ENCODE measurements at regions not wholly inside any gene's neighbourhood (a gene's known extent, or its start where the extent isn't known, plus 50 kb on each side); places are given as distances from the start of the nearest gene placed in this dataset.
"Not testable (repeated sequence)": the region's sequence is repeated elsewhere in the genome, so short reads cannot be mapped to it uniquely, and the experiment has no call there.

GRCh38 chr14:106618471-106618951 lies 1092.1 kb downstream of the TMEM121 start:
- DNase-seq (ENCODE audit: low spot score) = not testable (repeated sequence)

DNA sequence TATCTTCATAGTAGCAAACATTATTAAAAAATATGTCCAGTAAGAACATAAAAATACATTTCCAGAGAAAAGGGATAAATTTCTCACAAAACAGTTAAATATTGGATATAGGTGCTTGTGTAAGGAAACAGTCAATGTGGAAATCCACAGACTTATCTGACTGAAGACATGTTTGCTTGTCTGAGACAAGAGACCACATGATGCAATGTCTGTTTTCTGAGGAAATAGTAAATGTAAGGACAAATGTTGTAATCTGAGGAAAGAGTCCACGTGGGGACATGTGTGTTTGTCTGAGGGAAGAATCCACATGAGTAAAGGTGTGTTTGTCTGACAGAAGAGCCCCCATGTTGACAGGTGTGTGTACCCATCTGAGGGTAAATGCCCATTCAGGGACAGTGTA lies 1093.2 kb downstream of the TMEM121 start:
- no peak for DNase-seq (ENCODE audit: low spot score)

DNA sequence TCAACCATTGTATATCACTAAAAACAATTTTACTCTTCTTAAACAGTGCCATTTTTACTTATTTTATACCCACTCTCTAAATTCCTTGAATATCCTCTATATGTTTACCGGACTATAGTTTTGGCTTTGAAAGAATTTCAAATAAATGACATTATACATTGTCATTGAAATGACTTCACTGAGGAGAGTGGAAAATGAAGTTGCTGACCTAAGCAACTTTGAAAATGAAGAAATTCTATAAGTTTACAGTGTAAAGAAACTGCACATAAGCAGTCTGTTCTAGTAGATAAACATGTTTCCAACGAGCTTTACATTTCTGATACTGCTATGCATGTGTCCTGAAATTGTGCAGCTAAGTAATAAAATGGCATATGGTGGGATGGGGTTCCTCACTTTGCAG lies 1094.0 kb downstream of the TMEM121 start:
- no peak for DNase-seq (ENCODE audit: low spot score)

DNA sequence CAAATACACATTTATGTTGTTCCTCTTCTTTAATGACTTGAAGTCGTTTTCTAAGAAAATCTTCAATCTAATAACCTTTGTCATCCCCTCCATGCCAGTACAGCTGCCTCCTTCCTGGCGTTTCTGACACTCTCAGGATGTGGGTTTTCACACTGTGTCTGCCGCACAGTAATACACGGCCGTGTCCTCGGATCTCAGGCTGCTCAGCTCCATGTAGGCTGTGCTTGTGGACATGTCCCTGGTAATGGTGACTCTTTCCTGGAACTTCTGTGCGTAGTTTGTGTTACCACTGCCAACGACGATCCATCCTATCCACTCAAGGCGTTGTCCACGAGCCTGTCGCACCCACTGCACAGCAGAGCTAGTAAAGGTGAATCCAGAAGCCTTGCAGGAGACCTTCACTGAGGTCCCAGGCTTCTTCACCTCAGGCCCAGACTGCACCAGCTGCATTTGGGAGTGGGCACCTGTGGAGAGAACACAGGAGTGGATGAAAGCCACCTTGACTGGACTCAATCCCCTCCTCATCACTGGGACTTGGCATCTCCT lies 1095.9 kb downstream of the TMEM121 start:
- DNase-seq (ENCODE audit: low spot score) = no peak

DNA sequence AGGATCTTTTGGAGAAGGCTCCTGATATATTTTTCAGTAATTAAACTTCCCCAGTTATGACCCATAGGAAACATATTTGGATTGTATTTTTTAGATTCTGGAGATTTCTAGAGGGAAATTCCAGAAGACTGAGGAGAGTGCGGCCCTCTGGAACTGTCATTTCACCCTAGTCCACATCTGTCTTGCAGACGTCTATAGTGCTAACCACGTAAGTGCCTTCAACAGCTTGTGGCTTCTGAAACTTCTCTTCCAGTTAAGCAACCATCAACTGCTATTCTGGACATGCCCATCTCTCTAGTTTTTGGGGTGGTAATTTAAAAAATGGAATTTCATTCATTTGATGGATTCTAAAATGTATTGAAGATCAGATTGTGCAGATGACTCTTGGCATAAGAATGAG lies 1098.8 kb downstream of the TMEM121 start:
- no peak for DNase-seq (ENCODE audit: low spot score)

DNA sequence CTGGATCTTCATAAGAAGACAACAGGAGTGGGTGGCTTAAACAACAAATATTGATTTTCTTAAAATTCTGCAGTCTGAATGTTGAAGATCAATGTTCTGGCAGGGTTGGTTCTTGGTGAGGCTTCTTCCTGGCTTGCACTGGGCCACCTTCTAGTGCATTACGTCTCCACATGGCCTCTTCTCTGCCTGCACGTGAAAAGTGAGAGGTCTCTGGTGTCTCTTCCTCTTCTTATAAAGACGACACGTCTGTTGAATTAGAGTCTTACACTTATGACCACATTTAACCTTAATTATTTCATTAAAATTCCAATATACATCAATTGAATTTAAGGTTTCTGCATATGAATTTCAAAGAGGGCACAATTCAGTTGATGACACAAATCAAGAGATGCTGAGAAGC lies 1100.1 kb downstream of the TMEM121 start:
- DNase-seq (ENCODE audit: low spot score) = not testable (repeated sequence)

DNA sequence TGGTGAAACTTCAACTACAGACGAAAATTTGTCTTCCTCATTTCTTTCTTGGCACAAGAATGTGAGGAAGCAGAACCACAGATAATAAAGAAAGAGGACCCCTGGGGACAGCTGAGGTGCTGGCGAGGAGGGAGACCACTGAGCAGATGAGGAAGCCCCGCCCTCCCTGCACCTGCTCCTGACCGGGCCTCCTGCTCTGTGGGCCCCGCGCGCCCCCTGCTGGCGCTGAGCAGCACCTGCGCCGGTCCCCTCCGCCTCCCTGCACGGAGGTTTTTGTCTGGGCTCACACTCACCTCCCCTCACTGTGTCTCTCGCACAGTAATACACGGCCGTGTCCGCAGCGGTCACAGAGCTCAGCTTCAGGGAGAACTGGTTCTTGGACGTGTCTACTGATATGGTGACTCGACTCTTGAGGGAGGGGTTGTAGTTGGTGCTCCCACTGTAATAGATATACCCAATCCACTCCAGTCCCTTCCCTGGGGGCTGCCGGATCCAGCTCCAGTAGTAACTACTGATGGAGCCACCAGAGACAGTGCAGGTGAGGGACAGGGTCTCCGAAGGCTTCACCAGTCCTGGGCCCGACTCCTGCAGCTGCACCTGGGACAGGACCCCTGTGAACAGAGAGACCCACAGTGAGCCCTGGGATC lies 1100.7 kb downstream of the TMEM121 start:
- not testable (repeated sequence) for DNase-seq (ENCODE audit: low spot score)

GRCh38 chr14:106631879-106632278 lies 1105.5 kb downstream of the TMEM121 start:
- DNase-seq (ENCODE audit: low spot score) = no peak

- no peak for DNase-seq (ENCODE audit: low spot score)
These were observed 1107.3 kb downstream of the TMEM121 start for GRCh38 chr14:106633721-106634120.

GRCh38 chr14:106635569-106635968 lies 1109.2 kb downstream of the TMEM121 start:
- DNase-seq (ENCODE audit: low spot score) = no peak

DNA sequence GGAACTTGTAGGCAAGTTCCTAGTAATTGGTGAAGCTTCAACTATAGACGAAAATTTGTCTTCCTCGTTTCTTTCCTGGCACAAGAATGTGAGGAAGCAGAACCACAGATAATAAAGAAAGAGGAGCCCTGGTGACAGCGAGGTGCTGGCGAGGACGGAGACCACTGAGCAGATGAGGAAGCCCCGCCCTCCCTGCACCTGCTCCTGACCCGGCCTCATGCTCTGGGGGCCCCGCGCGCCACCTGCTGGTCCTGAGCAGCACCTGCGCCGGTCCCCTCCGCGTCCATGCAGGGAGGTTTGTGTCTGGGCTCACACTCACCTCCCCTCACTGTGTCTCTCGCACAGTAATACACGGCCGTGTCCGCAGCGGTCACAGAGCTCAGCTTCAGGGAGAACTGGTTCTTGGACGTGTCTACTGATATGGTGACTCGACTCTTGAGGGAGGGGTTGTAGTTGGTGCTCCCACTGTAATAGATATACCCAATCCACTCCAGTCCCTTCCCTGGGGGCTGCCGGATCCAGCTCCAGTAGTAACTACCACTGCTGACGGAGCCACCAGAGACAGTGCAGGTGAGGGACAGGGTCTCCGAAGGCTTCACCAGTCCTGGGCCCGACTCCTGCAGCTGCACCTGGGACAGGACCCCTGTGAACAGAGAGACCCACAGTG lies 1112.5 kb downstream of the TMEM121 start:
- not testable (repeated sequence) for DNase-seq (ENCODE audit: low spot score)

- no peak for DNase-seq (ENCODE audit: low spot score)
These were observed 1115.7 kb downstream of the TMEM121 start for GRCh38 chr14:106642090-106642489.

DNA sequence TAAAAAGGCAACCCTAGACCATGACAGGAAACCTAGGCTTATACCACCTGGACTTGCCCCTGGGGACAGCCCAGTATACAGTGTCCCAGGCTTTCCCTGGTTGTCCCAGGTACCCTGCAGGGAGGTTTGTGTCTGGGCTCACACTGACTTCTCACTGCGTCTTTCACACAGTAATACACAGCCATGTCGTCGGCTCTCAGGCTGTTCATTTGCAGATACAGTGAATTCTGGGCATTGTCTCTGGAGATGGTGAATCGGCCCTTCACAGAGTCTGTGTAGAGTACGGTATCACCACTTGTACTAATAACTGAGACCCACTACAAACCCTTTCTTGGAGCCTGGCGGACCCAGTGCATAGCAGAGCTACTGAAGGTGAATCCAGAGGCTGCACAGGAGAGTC lies 1116.6 kb downstream of the TMEM121 start:
- not testable (repeated sequence) for DNase-seq (ENCODE audit: low spot score)

GRCh38 chr14:106648874-106649273 lies 1122.5 kb downstream of the TMEM121 start:
- DNase-seq (ENCODE audit: low spot score) = not testable (repeated sequence)

DNA sequence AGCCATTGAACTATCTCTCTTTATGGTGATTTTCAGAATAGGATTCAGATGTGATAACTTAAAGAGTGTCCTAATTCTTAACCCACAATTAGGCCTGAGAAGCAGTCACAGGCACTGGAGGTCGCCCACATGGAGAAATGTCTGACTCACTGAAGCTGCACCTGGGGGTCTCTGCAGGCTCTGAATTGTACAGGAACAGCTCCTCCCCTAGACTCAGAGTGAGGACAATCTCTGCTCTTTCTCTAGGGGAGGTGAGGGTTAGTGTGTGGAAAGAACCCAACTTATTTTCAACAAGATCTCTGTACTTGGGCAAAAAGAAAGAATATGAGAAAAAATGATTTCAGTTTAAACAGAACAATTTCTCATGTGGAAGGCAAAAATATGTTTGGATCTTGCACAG lies 1124.6 kb downstream of the TMEM121 start:
- DNase-seq (ENCODE audit: low spot score) = no peak

GRCh38 chr14:106652494-106652893 lies 1126.1 kb downstream of the TMEM121 start:
- DNase-seq (ENCODE audit: low spot score) = no peak

- DNase-seq (ENCODE audit: low spot score) = no peak
These were observed 1131.1 kb downstream of the TMEM121 start for GRCh38 chr14:106657460-106657859.

GRCh38 chr14:106658066-106658860 lies 1131.9 kb downstream of the TMEM121 start:
- DNase-seq (ENCODE audit: low spot score) = not testable (repeated sequence)

DNA sequence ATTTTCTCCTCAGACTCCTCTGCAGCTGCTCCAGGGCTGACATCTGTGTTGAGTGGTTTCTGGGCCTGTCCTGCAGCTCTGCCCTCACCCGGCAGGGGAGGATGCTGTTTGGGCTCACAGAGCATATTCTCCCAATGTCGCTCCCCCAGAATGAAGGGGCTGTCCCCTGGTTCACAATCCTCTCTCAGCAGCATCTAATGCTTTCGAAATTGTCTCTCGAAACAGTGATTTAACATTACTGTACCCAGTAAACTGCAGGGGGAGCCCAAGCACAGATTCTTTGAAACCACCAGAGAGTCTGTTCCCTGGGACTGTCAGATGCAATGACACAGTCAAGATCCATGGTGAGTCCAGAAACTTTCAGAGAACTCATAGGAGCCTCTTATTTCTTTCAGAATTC lies 1135.2 kb downstream of the TMEM121 start:
- DNase-seq (ENCODE audit: low spot score) = not testable (repeated sequence)

DNA sequence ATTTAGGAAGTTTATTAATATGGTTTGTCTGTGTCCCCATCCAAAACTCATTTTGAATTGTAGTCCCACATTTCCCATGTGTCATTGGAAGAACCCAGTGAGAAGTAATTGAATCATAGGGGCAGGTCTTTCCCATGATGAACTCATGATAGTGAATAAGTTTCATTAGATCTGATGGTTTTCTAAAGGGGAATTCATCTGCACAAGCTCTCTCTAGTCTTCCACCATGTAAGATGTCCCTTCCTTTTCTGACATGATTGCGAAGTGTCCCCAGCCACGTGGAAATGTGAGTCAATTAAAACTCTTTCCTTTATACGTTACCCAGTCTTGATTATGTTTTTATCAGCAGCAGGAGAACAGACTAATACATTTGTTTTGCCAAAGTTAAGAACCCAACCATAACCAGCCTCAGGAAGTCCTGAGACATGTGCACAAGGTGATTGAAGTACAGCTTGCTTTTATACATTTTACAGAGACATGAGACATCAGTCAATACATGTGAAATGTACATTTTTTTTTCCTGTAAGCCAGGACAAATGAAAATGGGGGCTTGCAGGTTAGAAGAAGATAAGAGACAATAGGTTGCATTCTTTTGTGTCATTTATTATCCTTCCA lies 1136.7 kb downstream of the TMEM121 start:
- DNase-seq (ENCODE audit: low spot score) = no peak

DNA sequence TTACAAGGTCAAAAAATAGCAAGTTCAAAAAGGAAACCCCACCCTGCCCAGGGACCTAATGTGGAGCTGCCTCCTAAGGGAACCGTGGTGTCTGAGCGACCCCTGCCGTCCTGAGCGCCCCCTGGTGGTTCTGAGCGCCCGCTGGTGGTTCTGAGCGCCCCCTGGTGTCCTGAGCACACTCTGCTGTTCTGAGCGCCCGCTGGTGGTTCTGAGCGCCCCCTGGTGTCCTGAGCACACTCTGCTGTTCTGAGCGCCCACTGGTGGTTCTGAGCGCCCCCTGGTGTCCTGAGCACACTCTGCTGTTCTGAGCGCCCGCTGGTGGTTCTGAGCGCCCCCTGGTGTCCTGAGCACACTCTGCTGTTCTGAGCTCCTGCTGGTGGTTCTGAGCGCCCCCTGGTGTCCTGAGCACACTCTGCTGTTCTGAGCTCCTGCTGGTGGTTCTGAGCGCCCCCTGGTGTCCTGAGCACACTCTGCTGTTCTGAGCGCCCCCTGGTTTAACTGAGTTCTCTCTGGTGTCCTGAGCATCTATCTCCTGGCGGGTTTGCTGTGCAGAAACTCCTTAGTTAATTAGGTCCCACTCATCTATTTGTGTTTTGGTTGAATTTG lies 1137.5 kb downstream of the TMEM121 start:
- DNase-seq (ENCODE audit: low spot score) = not testable (repeated sequence)

- DNase-seq (ENCODE audit: low spot score) = no peak
These were observed 1139.4 kb downstream of the TMEM121 start for GRCh38 chr14:106665814-106666213.
